ENCODE measurements at regions not wholly inside any gene's neighbourhood (a gene's known extent, or its start where the extent isn't known, plus 50 kb on each side); places are given as distances from the start of the nearest gene placed in this dataset.
"Not testable (repeated sequence)": the region's sequence is repeated elsewhere in the genome, so short reads cannot be mapped to it uniquely, and the experiment has no call there.

GRCh38 chr10:91090761-91091529 lies 129.5 kb upstream of the PCGF5 start:
- ChIA-PET CTCF (interaction anchor here (0.8 to 4.9 kb wide), 5 partner anchors 12 to 160 kb away, joined by 3 to 79 read pairs (median 4); no protein-coding TSS in a partner anchor), POLR2A (no interaction called here)
- no peak for DNase-seq
- Mint-ChIP-seq H3K4me3 (no peak overlapping the region), H3K27ac (no peak overlapping the region), H3K9me3 (peaks cover 16% of the 10 kb centered on the region), H3K27me3 (peaks cover 2% of the 10 kb centered on the region), H3K36me3 (ENCODE audit: low read depth) (peaks cover 2% of the 10 kb centered on the region), H3K4me1 (ENCODE audit: low read depth) (peaks cover 2% of the 10 kb centered on the region)
- TF ChIP-seq CTCF (IDR thresholded peaks at IDR 0.05): no peak
- ATAC-seq: no peak
- intact Hi-C loops (cut with micrococcal nuclease): no loop called here

- H3K36me3 Mint-ChIP-seq (ENCODE audit: low read depth): peaks cover 7% of the 10 kb centered on the region
- ATAC-seq (no peak), DNase-seq (no peak)
- peaks cover 18% of the 10 kb centered on the region for H3K9me3 Mint-ChIP-seq
- ChIA-PET POLR2A (no interaction called here), CTCF (interaction anchor here (1.7 to 4.9 kb wide), 2 partner anchors 15 to 159 kb away, joined by 6 to 79 read pairs; no protein-coding TSS in a partner anchor)
- intact Hi-C loops (cut with micrococcal nuclease): no loop called here
- H3K4me1 Mint-ChIP-seq (ENCODE audit: low read depth): peaks cover 8% of the 10 kb centered on the region
- H3K4me3 Mint-ChIP-seq: no peak overlapping the region
- TF ChIP-seq CTCF (IDR thresholded peaks at IDR 0.05): no peak
- peaks cover 2% of the 10 kb centered on the region for H3K27me3 Mint-ChIP-seq
- H3K27ac Mint-ChIP-seq: no peak overlapping the region
These were observed 128.7 kb upstream of the PCGF5 start for GRCh38 chr10:91091780-91092179.

DNA sequence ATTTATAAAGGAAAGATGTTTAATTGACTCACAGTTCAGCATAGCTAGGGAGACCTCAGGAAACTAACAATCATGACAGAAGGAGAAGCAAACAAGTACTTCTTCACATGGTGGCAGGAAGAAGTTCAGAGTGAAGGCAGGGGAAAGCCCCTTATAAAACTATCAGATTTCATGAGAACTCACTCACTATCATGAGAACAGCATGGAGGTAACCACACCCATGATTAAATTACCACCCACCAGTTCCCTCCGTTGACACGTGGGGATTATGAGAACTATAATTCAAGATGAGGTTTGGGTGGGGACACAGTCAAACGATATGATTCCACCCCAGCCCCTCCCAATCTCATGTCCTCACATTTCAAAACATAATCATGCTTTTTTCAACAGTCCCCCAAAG lies 124.2 kb upstream of the PCGF5 start:
- Mint-ChIP-seq H3K4me1 (ENCODE audit: low read depth) (peaks cover 11% of the 10 kb centered on the region), H3K27ac (no peak overlapping the region), H3K4me3 (no peak overlapping the region), H3K27me3 (peaks cover 4% of the 10 kb centered on the region), H3K9me3 (peaks cover 30% of the 10 kb centered on the region), H3K36me3 (ENCODE audit: low read depth) (peaks cover 15% of the 10 kb centered on the region)
- ATAC-seq (peak; percentile 51), DNase-seq (peak; percentile 7)
- TF ChIP-seq CTCF (IDR thresholded peaks at IDR 0.05): no peak
- intact Hi-C loops (cut with micrococcal nuclease): loop anchor here (5.0 kb wide), 1 partner anchor 89 kb away; no protein-coding TSS in a partner anchor
- ChIA-PET CTCF (interaction anchor here (0.9 to 1.0 kb wide), 2 partner anchors 154 to 156 kb away, joined by 3 to 4 read pairs; no protein-coding TSS in a partner anchor), POLR2A (no interaction called here)

DNA sequence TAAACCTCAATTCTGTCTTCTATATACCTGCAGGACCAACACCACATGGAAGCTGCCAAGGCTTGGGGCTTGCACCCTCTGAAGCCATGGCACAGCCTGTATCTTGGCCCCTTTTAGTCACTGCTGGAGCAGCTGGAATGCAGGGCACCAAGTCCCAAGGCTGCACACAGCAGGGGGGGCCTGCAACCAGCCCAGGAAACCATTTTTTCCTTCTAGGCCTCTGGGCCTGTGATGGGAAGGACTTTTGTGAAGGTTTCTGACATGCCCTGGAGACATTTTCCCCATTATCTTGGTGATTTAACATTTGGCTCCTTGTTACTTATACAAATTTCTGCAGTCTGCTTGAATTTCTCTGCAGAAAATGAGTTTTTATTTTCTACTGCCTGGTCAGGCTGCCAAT lies 123.2 kb upstream of the PCGF5 start:
- Mint-ChIP-seq H3K27me3 (peaks cover 4% of the 10 kb centered on the region), H3K4me1 (ENCODE audit: low read depth) (peaks cover 11% of the 10 kb centered on the region), H3K36me3 (ENCODE audit: low read depth) (peaks cover 15% of the 10 kb centered on the region), H3K27ac (no peak overlapping the region), H3K4me3 (no peak overlapping the region), H3K9me3 (peaks cover 30% of the 10 kb centered on the region)
- ChIA-PET POLR2A (no interaction called here), CTCF (interaction anchor here (0.9 kb wide), 1 partner anchor 153 kb away, joined by 4 read pairs; no protein-coding TSS in a partner anchor)
- ATAC-seq (no peak), DNase-seq (no peak)
- TF ChIP-seq CTCF (IDR thresholded peaks at IDR 0.05): no peak
- intact Hi-C loops (cut with micrococcal nuclease): loop anchor here (5.0 kb wide), 1 partner anchor 90 kb away; no protein-coding TSS in a partner anchor

GRCh38 chr10:91098021-91098420 lies 122.4 kb upstream of the PCGF5 start:
- ATAC-seq, DNase-seq, POLR2A ChIA-PET, H3K27ac Mint-ChIP-seq, H3K27me3 Mint-ChIP-seq, H3K4me3 Mint-ChIP-seq, CTCF ChIA-PET: not testable (repeated sequence)
- Mint-ChIP-seq H3K36me3 (ENCODE audit: low read depth) (peaks cover 15% of the 10 kb centered on the region), H3K9me3 (peaks cover 30% of the 10 kb centered on the region), H3K4me1 (ENCODE audit: low read depth) (peaks cover 11% of the 10 kb centered on the region)
- intact Hi-C loops (cut with micrococcal nuclease): loop anchor here (5.0 kb wide), 1 partner anchor 91 kb away; no protein-coding TSS in a partner anchor
